Transverse colon (tissue), 4 donors: ENCODE measurements at regions not wholly inside any gene's neighbourhood (a gene's known extent, or its start where the extent isn't known, plus 50 kb on each side); places are given as distances from the start of the nearest gene placed in this dataset.

Experiments
- DNase-seq: peaks from one replicate; pipeline ENCODE4 v3.0.0-alpha.2; 2019
- H3K27ac ChIP-seq, 4 donors: fragments of 200-600 bp; sonication (generic); 2 replicates each; pipeline ENCODE4 v1.5.1; 2016 to 2018; ENCODE audit warnings: inconsistent platforms in 4 of 4
- H3K27me3 ChIP-seq: fragments of 200-600 bp; sonication (generic); 2 replicates; pipeline ENCODE4 v1.5.1; 2017; ENCODE audit warnings: inconsistent platforms
- H3K36me3 ChIP-seq, 4 donors: fragments of 200-600 bp; sonication (generic); 2 replicates each; pipeline ENCODE4 v1.5.1; 2017 to 2019; ENCODE audit warnings: inconsistent platforms in 4 of 4
- H3K4me1 ChIP-seq, 4 donors: fragments of 200-600 bp; sonication (generic); 2 replicates each; pipeline ENCODE4 v1.5.1; 2017 to 2020; ENCODE audit warnings: inconsistent platforms in 4 of 4
- H3K4me3 ChIP-seq, 4 donors: fragments of 200-600 bp; sonication (generic); 1 replicate in 1 of 4; 2 replicates in 3 of 4; pipeline versions ENCODE4 v1.5.1 to v1.6.1; 2017 to 2019; ENCODE audit warnings: inconsistent platforms in 4 of 4
- H3K9me3 ChIP-seq, 2 donors: fragments of 200-600 bp; sonication (generic); 2 replicates each; pipeline ENCODE4 v1.5.1; 2017 to 2019; ENCODE audit warnings: inconsistent platforms in 2 of 2
- CTCF ChIP-seq, 5 experiments: fragments of 200-600 bp in 3 of 5; fragments of 450-650 bp in 2 of 5; sonication (generic) in 3 of 5; IDR thresholded peaks; 1 replicate in 2 of 5; 2 replicates in 3 of 5; pipeline ENCODE4 v1.5.1; 2016 to 2017; ENCODE audit warnings: antibody characterized with exemption in 5 of 5, inconsistent platforms in 3 of 5, mild to moderate bottlenecking in 2 of 5, moderate library complexity in 1 of 5
- EP300 ChIP-seq: sonication (generic); formaldehyde crosslinking; IDR thresholded peaks from one replicate; pipeline ENCODE4 v1.6.1; 2017; ENCODE audit warnings: antibody characterized with exemption, low read depth
- POLR2A ChIP-seq: fragments of 450-650 bp; IDR thresholded peaks from one replicate; pipeline ENCODE4 v1.6.1; 2016; ENCODE audit warnings: antibody characterized with exemption, mild to moderate bottlenecking, moderate library complexity
- POLR2AphosphoS5 ChIP-seq, 3 donors: sonication (generic); formaldehyde crosslinking; IDR thresholded peaks; one replicate each; pipeline ENCODE4 v1.6.1; 2016; ENCODE audit warnings: antibody characterized with exemption in 3 of 3
- WGBS, 2 donors: methylation state at CpG; one replicate each; pipeline ENCODE4 v1.1.5; 2018; ENCODE audit warnings: low coverage in 1 of 2; 5-methylcytosine and 5-hydroxymethylcytosine counted together
- in situ Hi-C, 4 donors: fragments of 200-750 bp; cut with MboI; loops; one replicate each; pipeline versions ENCODE4 v1.15.0 to v1.15.1; 2017; ENCODE audit warnings: low sequenced_read_pairs in 3 of 4, low pct_ligation_motif_present in 1 of 4, low pct_unique_long_range_greater_than_20kb in 1 of 4
- intact Hi-C: fragments of 100-400 bp; cut with DNase I; formaldehyde crosslinking; loops from one replicate; pipeline ENCODE4 v1.15.1; 2023; ENCODE audit warnings: low total_unique reads

DNA sequence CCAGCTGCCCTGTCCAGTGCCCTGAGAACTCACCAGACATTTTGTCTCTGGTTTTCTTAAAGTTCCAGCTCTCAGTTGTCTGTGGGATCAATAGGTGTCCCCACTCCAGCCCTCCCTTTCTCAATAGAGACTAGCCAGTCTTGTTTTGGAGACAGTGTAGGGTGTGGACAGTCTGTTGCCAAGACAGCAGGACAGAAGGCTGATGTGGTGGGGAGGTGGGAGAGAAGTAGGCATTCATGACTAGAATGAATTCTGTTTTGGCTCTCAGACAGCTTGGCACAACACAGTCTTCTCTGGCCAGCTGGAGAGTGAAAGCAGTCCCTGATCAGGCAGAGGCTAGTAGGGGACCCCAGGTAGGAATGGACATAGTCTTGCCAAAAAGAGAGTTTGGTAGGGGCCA, 467.0 kb upstream of the PODXL start:
- Histone ChIP-seq H3K27ac (no peak overlapping the region), H3K27me3 (no peaks in the 10 kb centered on the region), H3K36me3 (no peaks in the 10 kb centered on the region), H3K4me3 (no peak overlapping the region), H3K4me1 (no peaks in the 10 kb centered on the region), H3K9me3 (no peaks in the 10 kb centered on the region)
- DNase-seq, result no peak
- no peak for TF ChIP-seq POLR2A
- TF ChIP-seq POLR2AphosphoS5 (IDR thresholded peaks at IDR 0.05), result no peak
- no peak for TF ChIP-seq EP300
- TF ChIP-seq CTCF (IDR thresholded peaks at IDR 0.05), result no peak
- in situ Hi-C loops (no loop called here), intact Hi-C loops (no loop called here)

DNA sequence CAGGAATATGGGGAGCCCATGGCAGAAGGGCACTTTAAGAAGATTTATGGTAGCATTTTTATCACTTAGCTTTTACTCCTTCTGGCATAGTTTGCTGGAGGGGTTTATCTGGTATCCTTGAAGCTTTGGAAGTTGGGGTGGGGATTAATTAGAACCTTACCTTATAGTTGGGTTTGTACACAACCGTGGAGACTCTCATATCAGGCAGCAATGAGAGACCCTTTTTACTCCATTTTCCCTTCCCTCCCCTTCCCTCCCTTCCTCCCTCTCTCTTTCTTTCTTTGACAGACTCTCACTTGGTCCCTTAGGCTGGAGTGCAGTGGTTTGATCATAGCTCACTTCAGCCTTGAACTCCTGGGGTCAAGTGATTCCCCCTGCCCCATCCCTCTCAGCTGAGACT, 465.8 kb upstream of the PODXL start:
- H3K4me1 ChIP-seq, result no peaks in the 10 kb centered on the region
- in situ Hi-C loops, result no loop called here
- no peaks in the 10 kb centered on the region for H3K36me3 ChIP-seq
- 73% methylated on average over 1 of the region's 1 CpG; no CpG with 5 or more reads in 1 of the 2 donors for WGBS, 2 donors
- TF ChIP-seq POLR2A, result no peak
- no peak for TF ChIP-seq CTCF (IDR thresholded peaks at IDR 0.05)
- no peak for TF ChIP-seq EP300
- TF ChIP-seq POLR2AphosphoS5 (IDR thresholded peaks at IDR 0.05), result no peak
- no peaks in the 10 kb centered on the region for H3K9me3 ChIP-seq
- H3K27me3 ChIP-seq, result no peaks in the 10 kb centered on the region
- H3K4me3 ChIP-seq, result no peak overlapping the region
- intact Hi-C loops, result no loop called here
- DNase-seq, result no peak
- H3K27ac ChIP-seq, result no peak overlapping the region

GRCh38 chr7:132019703-132020102, 463.3 kb upstream of the PODXL start:
- Histone ChIP-seq H3K9me3 (peaks cover 2 to 4% of the 10 kb centered on the region in 2 donors), H3K36me3 (no peaks in the 10 kb centered on the region), H3K27ac (no peak overlapping the region), H3K4me3 (no peak overlapping the region), H3K4me1 (no peaks in the 10 kb centered on the region), H3K27me3 (no peaks in the 10 kb centered on the region)
- intact Hi-C loops, result no loop called here
- DNase-seq, result no peak
- 55% methylated on average over 1 of the region's 1 CpG; no CpG with 5 or more reads in 1 of the 2 donors for WGBS, 2 donors
- TF ChIP-seq POLR2A, result no peak
- no peak for TF ChIP-seq CTCF (IDR thresholded peaks at IDR 0.05)
- TF ChIP-seq POLR2AphosphoS5 (IDR thresholded peaks at IDR 0.05), result no peak
- TF ChIP-seq EP300, result no peak
- in situ Hi-C loops, result no loop called here

GRCh38 chr7:132009778-132010177, 453.4 kb upstream of the PODXL start:
- DNase-seq, result no peak
- peak overlapping the region in 1 of 4 donors; percentile 18 for H3K27ac ChIP-seq
- TF ChIP-seq CTCF (IDR thresholded peaks at IDR 0.05) (no peak), EP300 (no peak), POLR2AphosphoS5 (IDR thresholded peaks at IDR 0.05) (no peak), POLR2A (no peak)
- H3K36me3 ChIP-seq, result no peaks in the 10 kb centered on the region
- in situ Hi-C loops, result no loop called here
- 67% methylated on average over 4 of the region's 4 CpGs; no CpG with 5 or more reads in 1 of the 2 donors for WGBS, 2 donors
- H3K4me1 ChIP-seq, result no peaks in the 10 kb centered on the region
- peaks cover 2 to 7% of the 10 kb centered on the region in 2 donors for H3K9me3 ChIP-seq
- no peak overlapping the region for H3K4me3 ChIP-seq
- H3K27me3 ChIP-seq, result no peaks in the 10 kb centered on the region
- intact Hi-C loops, result loop anchor here (2.0 kb wide), 1 partner anchor 339 kb away; no protein-coding TSS in a partner anchor
